ENCODE measurements at regions not wholly inside any gene's neighbourhood (a gene's known extent, or its start where the extent isn't known, plus 50 kb on each side); places are given as distances from the start of the nearest gene placed in this dataset.

- TF ChIP-seq IRF9 (CRISPR knock-in tag; IDR thresholded peaks at IDR 0.05; ENCODE audit: borderline replicate concordance) (no peak), XRCC5 (optimal IDR thresholded peaks at IDR 0.05; ENCODE audit: low read length) (no peak), ZNF260 (CRISPR knock-in tag; IDR thresholded peaks at IDR 0.05; ENCODE audit: borderline replicate concordance, low read depth) (no peak), FOXO1 (CRISPR knock-in tag; IDR thresholded peaks at IDR 0.05) (peak; percentile 54; the same call in 1 of the 2 replicates), CREB1 (IDR thresholded peaks at IDR 0.05) (0 out of 2 replicates have a peak, but pooled peaks have one; percentile 36), CREB1 (CRISPR knock-in tag; IDR thresholded peaks at IDR 0.05) (no peak), CBFB (CRISPR knock-in tag; IDR thresholded peaks at IDR 0.05) (no peak), KLF13 (CRISPR knock-in tag; IDR thresholded peaks at IDR 0.05) (no peak), POLR2A (IDR thresholded peaks at IDR 0.05; ENCODE audit: insufficient read depth in 1 of 2, low read depth in 2 of 2, low read length in 2 of 2) (no peak), RBFOX2 (IDR thresholded peaks at IDR 0.05; ENCODE audit: low read depth, low read length) (no peak), EEA1 (CRISPR knock-in tag; IDR thresholded peaks at IDR 0.05; ENCODE audit: borderline replicate concordance) (no peak), NFE2L1 (CRISPR knock-in tag; IDR thresholded peaks at IDR 0.05; ENCODE audit: borderline replicate concordance) (0 out of 2 replicates have a peak, but pooled peaks have one; percentile 44), MTA3 (CRISPR knock-in tag; IDR thresholded peaks at IDR 0.05) (no peak), ZNF282 (IDR thresholded peaks at IDR 0.05; ENCODE audit: partially characterized antibody) (no peak), ZNF503 (CRISPR knock-in tag; IDR thresholded peaks at IDR 0.05) (no peak), ZNF24 (IDR thresholded peaks at IDR 0.05) (no peak), ZNF274 (CRISPR knock-in tag; IDR thresholded peaks at IDR 0.05) (0 out of 2 replicates have a peak, but pooled peaks have one; percentile 15), TARDBP (CRISPR knock-in tag; IDR thresholded peaks at IDR 0.05) (no peak), TERF1 (CRISPR knock-in tag; IDR thresholded peaks at IDR 0.05) (no peak), FOXA1 (IDR thresholded peaks at IDR 0.05) (no peak), FOXA1 (CRISPR knock-in tag; IDR thresholded peaks at IDR 0.05) (peak; percentile 62), JDP2 (CRISPR knock-in tag; IDR thresholded peaks at IDR 0.05; ENCODE audit: borderline replicate concordance) (no peak), TBX3 (IDR thresholded peaks at IDR 0.05; ENCODE audit: borderline replicate concordance) (no peak), ZNF30 (CRISPR knock-in tag; IDR thresholded peaks at IDR 0.05) (no peak), CEBPB (IDR thresholded peaks at IDR 0.05; ENCODE audit: borderline replicate concordance, low read depth, low read length) (0 out of 2 replicates have a peak, but pooled peaks have one; percentile 26), ZFX (CRISPR knock-in tag; IDR thresholded peaks at IDR 0.05; ENCODE audit: low read depth) (peak; percentile 74; the same call in 1 of the 2 replicates)
- TF ChIP-seq, protein P1, sequence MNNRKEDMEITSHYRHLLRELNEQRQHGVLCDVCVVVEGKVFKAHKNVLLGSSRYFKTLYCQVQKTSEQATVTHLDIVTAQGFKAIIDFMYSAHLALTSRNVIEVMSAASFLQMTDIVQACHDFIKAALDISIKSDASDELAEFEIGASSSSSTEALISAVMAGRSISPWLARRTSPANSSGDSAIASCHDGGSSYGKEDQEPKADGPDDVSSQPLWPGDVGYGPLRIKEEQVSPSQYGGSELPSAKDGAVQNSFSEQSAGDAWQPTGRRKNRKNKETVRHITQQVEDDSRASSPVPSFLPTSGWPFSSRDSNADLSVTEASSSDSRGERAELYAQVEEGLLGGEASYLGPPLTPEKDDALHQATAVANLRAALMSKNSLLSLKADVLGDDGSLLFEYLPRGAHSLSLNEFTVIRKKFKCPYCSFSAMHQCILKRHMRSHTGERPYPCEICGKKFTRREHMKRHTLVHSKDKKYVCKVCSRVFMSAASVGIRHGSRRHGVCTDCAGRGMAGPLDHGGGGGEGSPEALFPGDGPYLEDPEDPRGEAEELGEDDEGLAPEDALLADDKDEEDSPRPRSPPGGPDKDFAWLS (CRISPR knock-in tag; IDR thresholded peaks at IDR 0.05; ENCODE audit: borderline replicate concordance) = no peak
Observed at GRCh38 chr2:120503793-120504571, 158.0 kb downstream of the INHBB start (continued).
